Type B pancreatic cell (in vitro differentiated cells): ENCODE measurements at regions not wholly inside any gene's neighbourhood (a gene's known extent, or its start where the extent isn't known, plus 50 kb on each side); places are given as distances from the start of the nearest gene placed in this dataset.

Source experiments
- DNase-seq: peaks from one replicate; pipeline ENCODE4 v3.0.0; 2021; ENCODE audit warnings: mixed read lengths; ENCODE audit not compliant: unreplicated experiment; ENCODE audit errors: extremely low spot score
- H3K27ac Mint-ChIP-seq: 2 replicates; pipeline ENCODE4 v1.8.0; 2021; ENCODE audit warnings: mild to moderate bottlenecking, mixed read lengths
- H3K27me3 Mint-ChIP-seq: 2 replicates; pipeline ENCODE4 v1.8.0; 2021; ENCODE audit warnings: mixed read lengths
- H3K36me3 Mint-ChIP-seq: 2 replicates; pipeline ENCODE4 v1.8.0; 2021; ENCODE audit warnings: mixed read lengths
- H3K4me1 Mint-ChIP-seq: one replicate; pipeline ENCODE4 v1.8.0; 2021; ENCODE audit warnings: mixed read lengths; ENCODE audit not compliant: unreplicated experiment
- H3K4me3 Mint-ChIP-seq: 2 replicates; pipeline ENCODE4 v1.8.0; 2021; ENCODE audit warnings: mild to moderate bottlenecking, mixed read lengths
- H3K9me3 Mint-ChIP-seq: 2 replicates; pipeline ENCODE4 v1.8.0; 2021; ENCODE audit warnings: mixed read lengths
- CTCF ChIP-seq: fragments of 200-600 bp; sonication (generic); conservative IDR thresholded peaks from 2 replicates; pipeline ENCODE4 v1.5.0; 2021; ENCODE audit warnings: antibody characterized with exemption, mild to moderate bottlenecking

- no peak overlapping the region for H3K4me3 Mint-ChIP-seq
- TF ChIP-seq CTCF: no peak
- DNase-seq: no peak
- no peaks in the 10 kb centered on the region for H3K4me1 Mint-ChIP-seq
- H3K9me3 Mint-ChIP-seq: no peaks in the 10 kb centered on the region
- H3K27ac Mint-ChIP-seq: peak overlapping the region; percentile 13
- peaks cover 19% of the 10 kb centered on the region for H3K27me3 Mint-ChIP-seq
- H3K36me3 Mint-ChIP-seq: no peaks in the 10 kb centered on the region
Observed at GRCh38 chr19:28985201-28985600, 227.8 kb downstream of the UQCRFS1 start.

DNA sequence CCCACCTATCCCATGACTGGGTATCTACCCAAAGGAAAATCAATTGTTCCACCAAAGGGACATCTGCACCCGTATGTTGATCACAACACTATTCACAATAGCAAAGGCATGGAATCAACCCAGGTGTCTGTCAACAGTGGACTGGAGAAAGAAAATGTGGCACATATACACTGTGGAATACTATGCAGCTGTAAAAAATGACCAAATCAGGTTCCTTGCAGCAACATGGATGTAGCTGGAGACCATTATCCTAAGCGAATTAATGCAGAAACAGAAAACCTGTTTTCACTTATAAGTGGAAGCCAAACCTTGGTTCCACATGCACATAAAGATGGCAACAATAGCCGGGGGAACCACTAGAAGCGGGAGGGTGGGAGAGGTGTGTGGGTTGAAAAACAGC, 228.6 kb downstream of the UQCRFS1 start:
- DNase-seq: no peak
- TF ChIP-seq CTCF: no peak
- Mint-ChIP-seq H3K4me3 (no peak overlapping the region), H3K27ac (no peak overlapping the region), H3K36me3 (no peaks in the 10 kb centered on the region), H3K27me3 (peaks cover 19% of the 10 kb centered on the region), H3K9me3 (no peaks in the 10 kb centered on the region), H3K4me1 (no peaks in the 10 kb centered on the region)

GRCh38 chr19:28983430-28983829, 229.5 kb downstream of the UQCRFS1 start:
- no peaks in the 10 kb centered on the region for H3K9me3 Mint-ChIP-seq
- H3K27ac Mint-ChIP-seq: no peak overlapping the region
- H3K4me3 Mint-ChIP-seq: no peak overlapping the region
- no peaks in the 10 kb centered on the region for H3K36me3 Mint-ChIP-seq
- DNase-seq: no peak
- TF ChIP-seq CTCF: no peak
- H3K4me1 Mint-ChIP-seq: no peaks in the 10 kb centered on the region
- peaks cover 19% of the 10 kb centered on the region for H3K27me3 Mint-ChIP-seq

GRCh38 chr19:28981994-28982393, 231.0 kb downstream of the UQCRFS1 start:
- Mint-ChIP-seq H3K4me1 (no peaks in the 10 kb centered on the region), H3K36me3 (no peaks in the 10 kb centered on the region), H3K27ac (no peak overlapping the region), H3K9me3 (no peaks in the 10 kb centered on the region), H3K27me3 (peaks cover 16% of the 10 kb centered on the region), H3K4me3 (no peak overlapping the region)
- no peak for DNase-seq
- no peak for TF ChIP-seq CTCF

DNA sequence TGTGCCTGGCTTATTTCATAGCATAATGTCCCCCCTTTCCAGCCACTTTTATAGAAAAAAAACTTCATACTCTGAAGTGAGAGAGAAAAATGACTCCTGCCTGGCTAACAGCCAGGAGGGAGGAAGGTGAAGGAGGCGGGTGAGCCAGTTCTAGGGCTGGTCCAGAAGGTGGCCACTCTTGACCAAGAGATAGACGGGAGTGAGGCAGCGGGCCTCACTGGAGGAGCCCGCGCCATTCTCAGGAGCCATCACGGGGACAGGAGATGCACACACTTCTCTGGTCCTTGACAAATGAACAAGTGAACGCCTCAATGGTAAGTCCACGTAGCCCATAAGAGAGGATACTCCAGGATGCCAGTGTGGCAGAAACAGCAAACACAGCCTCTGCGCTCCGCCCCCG, 231.4 kb downstream of the UQCRFS1 start:
- DNase-seq: no peak
- Mint-ChIP-seq H3K27me3 (peaks cover 12% of the 10 kb centered on the region), H3K36me3 (no peaks in the 10 kb centered on the region), H3K27ac (no peak overlapping the region), H3K9me3 (no peaks in the 10 kb centered on the region), H3K4me3 (no peak overlapping the region), H3K4me1 (no peaks in the 10 kb centered on the region)
- TF ChIP-seq CTCF: no peak

GRCh38 chr19:28980236-28980868, 232.6 kb downstream of the UQCRFS1 start:
- H3K27me3 Mint-ChIP-seq: peaks cover 8% of the 10 kb centered on the region
- no peak for DNase-seq
- no peak overlapping the region for H3K4me3 Mint-ChIP-seq
- no peaks in the 10 kb centered on the region for H3K4me1 Mint-ChIP-seq
- peak; percentile 39 for TF ChIP-seq CTCF
- H3K27ac Mint-ChIP-seq: no peak overlapping the region
- no peaks in the 10 kb centered on the region for H3K9me3 Mint-ChIP-seq
- no peaks in the 10 kb centered on the region for H3K36me3 Mint-ChIP-seq
